DMS53 treated with DMSO at 0.1 percent for 48 hours (cell line): ENCODE measurements at regions not wholly inside any gene's neighbourhood (a gene's known extent, or its start where the extent isn't known, plus 50 kb on each side); places are given as distances from the start of the nearest gene placed in this dataset.
A peak's percentile ranks its signal among the peaks of the same experiment; 100 is the strongest.

Experiments
- DNase-seq: peaks from one replicate; lab custom pipeline; 2025; ENCODE audit not compliant: unreplicated experiment; lab: John Stamatoyannopoulos, UW

GRCh38 chrX:20637351-20637750 is 370.6 kb upstream of the RPS6KA3 start:
- no peak for DNase-seq

- DNase-seq: no peak
These were observed 366.7 kb upstream of the RPS6KA3 start for GRCh38 chrX:20633451-20633850.

- DNase-seq: no peak
These were observed 356.7 kb upstream of the RPS6KA3 start for GRCh38 chrX:20623448-20623847.

GRCh38 chrX:20620306-20620705 is 353.6 kb upstream of the RPS6KA3 start:
- no peak for DNase-seq

GRCh38 chrX:20609916-20610415 is 343.3 kb upstream of the RPS6KA3 start:
- DNase-seq: no peak

- no peak for DNase-seq
These were observed 340.1 kb upstream of the RPS6KA3 start for GRCh38 chrX:20606831-20607230.

- DNase-seq: no peak
These were observed 330.1 kb upstream of the RPS6KA3 start for GRCh38 chrX:20596856-20597255.

- DNase-seq: no peak
These were observed 329.3 kb upstream of the RPS6KA3 start for GRCh38 chrX:20595928-20596575.

- no peak for DNase-seq
These were observed 328.3 kb upstream of the RPS6KA3 start for GRCh38 chrX:20594985-20595384.

- no peak for DNase-seq
These were observed 327.1 kb upstream of the RPS6KA3 start for GRCh38 chrX:20593836-20594235.

GRCh38 chrX:20593402-20593801 is 326.7 kb upstream of the RPS6KA3 start:
- DNase-seq: no peak

GRCh38 chrX:20591246-20591645 is 324.5 kb upstream of the RPS6KA3 start:
- no peak for DNase-seq

GRCh38 chrX:20585782-20586181 is 319.1 kb upstream of the RPS6KA3 start:
- no peak for DNase-seq

- no peak for DNase-seq
These were observed 304.9 kb upstream of the RPS6KA3 start for GRCh38 chrX:20571611-20572010.

GRCh38 chrX:20567108-20567507 is 300.4 kb upstream of the RPS6KA3 start:
- no peak for DNase-seq

GRCh38 chrX:20547611-20548051 is 280.9 kb upstream of the RPS6KA3 start:
- peak; percentile 32 for DNase-seq

GRCh38 chrX:20545538-20545937 is 278.8 kb upstream of the RPS6KA3 start:
- DNase-seq: no peak

- DNase-seq: no peak
These were observed 275.4 kb upstream of the RPS6KA3 start for GRCh38 chrX:20542072-20542471.

- no peak for DNase-seq
These were observed 272.3 kb upstream of the RPS6KA3 start for GRCh38 chrX:20538974-20539373.

- DNase-seq: no peak
These were observed 265.0 kb upstream of the RPS6KA3 start for GRCh38 chrX:20531667-20532066.

- peak; percentile 12 for DNase-seq
These were observed 263.8 kb upstream of the RPS6KA3 start for GRCh38 chrX:20530406-20530921.

GRCh38 chrX:20529711-20530110 is 263.0 kb upstream of the RPS6KA3 start:
- DNase-seq: no peak

- DNase-seq: no peak
These were observed 262.6 kb upstream of the RPS6KA3 start for GRCh38 chrX:20529301-20529700.
